ENCODE measurements at regions not wholly inside any gene's neighbourhood (a gene's known extent, or its start where the extent isn't known, plus 50 kb on each side); places are given as distances from the start of the nearest gene placed in this dataset.

DNA sequence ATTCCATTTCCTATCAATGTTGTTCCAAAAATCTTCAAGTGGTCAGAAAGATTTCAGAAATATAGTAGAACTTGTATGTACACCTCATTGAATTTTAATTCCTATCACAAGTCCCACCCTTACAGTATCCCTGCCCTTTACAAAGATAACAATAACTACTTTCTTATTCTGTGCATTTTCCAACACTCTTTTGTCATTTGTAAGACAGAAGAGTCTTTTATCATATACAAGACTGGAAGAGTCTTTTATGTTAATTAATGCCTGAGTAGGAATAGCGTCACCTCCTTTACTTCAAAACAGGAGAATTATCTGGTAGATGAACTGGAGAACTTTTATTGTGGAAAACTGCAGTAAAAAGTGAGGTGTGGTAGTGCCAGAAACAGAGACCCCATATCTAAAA is 193.9 kb upstream of the SEMA3C start:
- no peak for DNase-seq (ENCODE audit: low spot score)
- H3K4me3 ChIP-seq = no peak overlapping the region
- no peak overlapping the region for H3K27ac ChIP-seq
- TF ChIP-seq, protein P1, sequence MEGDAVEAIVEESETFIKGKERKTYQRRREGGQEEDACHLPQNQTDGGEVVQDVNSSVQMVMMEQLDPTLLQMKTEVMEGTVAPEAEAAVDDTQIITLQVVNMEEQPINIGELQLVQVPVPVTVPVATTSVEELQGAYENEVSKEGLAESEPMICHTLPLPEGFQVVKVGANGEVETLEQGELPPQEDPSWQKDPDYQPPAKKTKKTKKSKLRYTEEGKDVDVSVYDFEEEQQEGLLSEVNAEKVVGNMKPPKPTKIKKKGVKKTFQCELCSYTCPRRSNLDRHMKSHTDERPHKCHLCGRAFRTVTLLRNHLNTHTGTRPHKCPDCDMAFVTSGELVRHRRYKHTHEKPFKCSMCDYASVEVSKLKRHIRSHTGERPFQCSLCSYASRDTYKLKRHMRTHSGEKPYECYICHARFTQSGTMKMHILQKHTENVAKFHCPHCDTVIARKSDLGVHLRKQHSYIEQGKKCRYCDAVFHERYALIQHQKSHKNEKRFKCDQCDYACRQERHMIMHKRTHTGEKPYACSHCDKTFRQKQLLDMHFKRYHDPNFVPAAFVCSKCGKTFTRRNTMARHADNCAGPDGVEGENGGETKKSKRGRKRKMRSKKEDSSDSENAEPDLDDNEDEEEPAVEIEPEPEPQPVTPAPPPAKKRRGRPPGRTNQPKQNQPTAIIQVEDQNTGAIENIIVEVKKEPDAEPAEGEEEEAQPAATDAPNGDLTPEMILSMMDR (IDR thresholded peaks at IDR 0.05) = no peak

DNA sequence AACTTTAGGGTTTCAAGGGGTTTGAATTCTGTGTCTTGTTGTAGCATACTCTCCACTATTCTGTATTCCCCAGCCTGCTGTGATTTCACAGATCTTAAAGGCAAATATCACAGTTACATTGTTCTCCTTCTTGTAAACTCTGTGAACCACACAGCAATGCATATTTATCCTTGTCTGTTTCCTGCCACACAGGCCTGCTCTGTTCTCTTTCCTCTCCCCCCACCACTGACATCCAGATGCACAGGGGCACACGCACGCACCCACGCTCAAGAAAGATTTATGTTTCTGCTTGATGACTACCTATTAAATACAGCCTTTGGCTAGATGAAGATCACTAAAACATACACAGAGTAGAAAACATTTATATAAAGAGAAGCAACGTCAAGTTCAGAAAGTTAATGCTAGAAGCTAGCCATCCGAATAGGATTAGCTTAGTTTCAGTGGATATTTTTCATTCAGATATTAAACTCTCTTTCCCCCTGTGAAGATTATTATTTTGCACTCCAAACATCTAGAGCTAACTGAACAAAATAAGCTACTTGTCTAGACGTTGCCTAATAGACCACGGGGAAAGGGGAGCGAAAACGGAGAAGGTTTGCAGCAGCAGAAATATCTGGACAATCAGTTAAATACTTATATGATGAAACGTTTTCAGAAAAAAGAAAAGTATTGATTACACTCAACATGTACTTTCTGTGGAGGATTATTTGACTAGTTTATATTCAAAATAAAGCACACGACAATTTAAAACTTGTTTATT is 193.1 kb upstream of the SEMA3C start:
- DNase-seq (ENCODE audit: low spot score) = no peak
- TF ChIP-seq, protein P1 (IDR thresholded peaks at IDR 0.05) = no peak
- Histone ChIP-seq H3K4me3 (no peak overlapping the region), H3K27ac (no peak overlapping the region)

DNA sequence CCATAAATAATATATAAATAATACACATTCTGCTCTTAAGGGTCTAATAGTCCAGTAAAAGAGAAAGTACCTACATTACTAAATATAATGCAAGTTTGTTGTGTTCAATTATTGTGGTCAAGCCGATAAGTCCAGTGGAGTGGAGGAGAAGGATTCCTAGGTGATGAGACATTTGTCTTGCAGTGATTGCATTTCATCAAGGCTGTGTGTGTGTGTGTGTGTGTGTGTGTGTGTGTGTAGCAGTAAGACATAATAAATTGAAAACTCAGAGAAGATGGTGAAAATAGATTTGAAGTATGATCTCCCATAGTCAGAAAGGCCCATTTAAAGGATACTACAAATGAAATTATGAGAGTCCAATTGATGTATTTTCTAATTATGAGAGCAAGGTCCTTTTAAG is 192.5 kb upstream of the SEMA3C start:
- DNase-seq (ENCODE audit: low spot score) = no peak
- no peak overlapping the region for H3K4me3 ChIP-seq
- TF ChIP-seq, protein P1 (IDR thresholded peaks at IDR 0.05) = no peak
- no peak overlapping the region for H3K27ac ChIP-seq

DNA sequence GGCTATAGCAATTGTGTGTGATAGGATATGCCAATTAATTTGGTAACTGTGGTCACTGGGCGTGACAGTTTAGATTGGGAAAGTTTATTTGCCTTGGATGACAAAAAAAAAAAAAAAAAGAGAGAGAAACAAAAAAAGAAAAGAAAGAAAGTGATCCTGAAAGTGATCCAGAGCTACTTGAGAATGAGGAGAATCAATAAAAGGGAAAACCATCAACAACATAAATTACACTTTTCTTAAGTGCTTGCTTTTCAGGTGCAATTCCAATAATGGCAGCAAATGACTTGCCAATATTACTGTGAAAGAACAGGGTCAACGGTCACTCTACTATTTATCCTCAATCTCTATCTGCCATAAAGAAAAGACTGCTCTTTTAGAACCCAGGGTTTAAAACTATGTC is 191.8 kb upstream of the SEMA3C start:
- Histone ChIP-seq H3K27ac (no peak overlapping the region), H3K4me3 (no peak overlapping the region)
- DNase-seq (ENCODE audit: low spot score) = no peak
- TF ChIP-seq, protein P1 (IDR thresholded peaks at IDR 0.05) = no peak

DNA sequence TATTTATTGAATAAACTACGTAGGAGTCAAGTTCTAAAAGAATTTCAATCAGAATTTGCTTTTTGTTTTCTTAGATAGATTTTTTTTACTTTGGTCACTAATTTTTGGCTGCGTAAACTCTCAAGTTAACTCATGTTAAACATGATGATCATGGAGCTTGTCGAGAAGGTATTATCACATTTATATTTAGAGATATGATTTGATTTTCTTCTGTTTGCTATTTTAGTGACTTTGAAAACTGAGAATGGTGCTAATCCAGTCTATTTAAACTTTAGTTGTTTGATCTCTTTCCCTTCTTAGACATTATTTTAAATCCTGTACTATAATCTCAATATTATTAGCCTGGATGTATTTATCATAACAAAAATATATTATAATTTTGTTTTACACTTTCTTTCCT is 179.4 kb upstream of the SEMA3C start:
- Histone ChIP-seq H3K27ac (no peak overlapping the region), H3K4me3 (no peak overlapping the region)
- TF ChIP-seq, protein P1 (IDR thresholded peaks at IDR 0.05) = no peak
- no peak for DNase-seq (ENCODE audit: low spot score)

DNA sequence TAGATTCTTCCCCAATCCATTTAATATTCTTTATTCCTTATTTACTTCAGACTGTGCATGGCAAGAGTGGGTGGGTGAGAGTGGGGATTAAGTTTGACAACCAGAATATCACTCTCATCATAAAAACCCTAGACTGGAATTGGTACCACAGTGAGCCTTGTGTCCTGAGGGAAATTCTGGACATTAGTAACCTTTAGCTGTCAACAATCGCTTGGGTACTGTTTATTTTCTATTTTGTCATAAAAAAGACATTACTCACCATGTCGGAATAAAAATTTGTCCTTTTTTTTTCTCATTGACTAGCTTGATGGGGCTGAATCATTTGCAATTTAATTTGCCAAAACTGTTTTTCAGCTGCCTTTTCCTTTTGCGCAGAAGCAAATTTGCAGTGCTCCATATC is 176.1 kb upstream of the SEMA3C start:
- TF ChIP-seq, protein P1 (IDR thresholded peaks at IDR 0.05) = no peak
- Histone ChIP-seq H3K27ac (no peak overlapping the region), H3K4me3 (no peak overlapping the region)
- no peak for DNase-seq (ENCODE audit: low spot score)

DNA sequence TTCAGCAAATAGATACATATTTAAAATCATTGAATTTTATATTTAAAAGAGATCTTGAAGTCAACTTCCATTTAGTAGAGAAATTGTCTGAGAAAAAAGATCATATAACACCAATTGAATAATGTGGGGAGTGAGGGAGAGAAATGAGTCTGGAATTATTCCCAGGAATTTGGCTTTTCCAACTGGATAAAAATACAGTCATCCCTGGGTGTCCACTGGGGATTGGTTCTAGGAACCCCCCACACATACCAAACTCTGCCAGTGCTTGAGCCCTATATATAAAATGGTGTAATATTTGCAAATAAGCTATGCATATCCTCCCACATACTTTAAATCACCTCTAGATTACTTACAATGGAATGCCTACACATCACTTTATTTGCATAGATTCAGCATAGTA is 162.8 kb upstream of the SEMA3C start:
- TF ChIP-seq, protein P1 (IDR thresholded peaks at IDR 0.05) = no peak
- Histone ChIP-seq H3K4me3 (no peak overlapping the region), H3K27ac (no peak overlapping the region)
- no peak for DNase-seq (ENCODE audit: low spot score)

Measured in coronary artery (tissue), 2 donors.